ENCODE measurements at regions not wholly inside any gene's neighbourhood (a gene's known extent, or its start where the extent isn't known, plus 50 kb on each side); places are given as distances from the start of the nearest gene placed in this dataset.

DNA sequence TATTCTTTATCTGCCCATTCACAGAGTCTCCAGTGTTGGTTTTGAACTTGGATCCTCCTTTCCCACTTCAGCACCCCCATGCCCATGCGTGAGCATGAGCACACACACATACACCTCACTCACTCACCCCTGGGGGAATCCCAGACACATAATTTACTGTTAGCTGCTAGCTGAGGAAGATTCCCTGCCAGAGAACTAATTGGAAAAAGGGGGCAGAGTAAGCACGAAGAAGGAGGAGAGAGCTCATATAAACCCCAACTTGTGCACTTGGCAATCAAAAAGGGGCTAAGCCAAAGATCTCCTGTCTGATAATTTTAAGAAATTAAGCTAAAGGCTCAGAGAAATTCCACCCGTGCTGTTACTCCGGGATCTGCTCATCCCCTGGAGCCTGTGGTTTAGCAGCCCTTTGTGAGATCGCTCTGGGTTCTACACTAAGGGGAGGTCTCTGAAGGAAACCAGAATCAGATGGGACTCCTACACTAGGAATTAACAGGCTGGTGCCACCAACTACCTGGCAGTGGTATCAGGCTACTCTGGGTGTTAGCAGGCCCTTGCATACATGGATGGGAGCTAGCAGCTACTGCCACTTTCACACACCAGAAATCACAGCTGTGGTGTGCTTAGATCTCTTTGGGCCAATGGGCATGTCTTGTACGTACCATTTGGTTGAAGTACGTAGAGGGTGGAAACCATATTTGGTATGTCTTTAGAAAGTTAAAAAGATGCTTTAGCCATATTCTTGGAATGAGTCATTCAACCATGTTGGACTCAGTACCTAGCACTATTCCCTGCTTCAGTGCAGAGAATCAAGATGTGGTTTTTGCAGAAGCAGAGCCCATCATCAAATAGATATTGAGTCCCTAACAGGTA lies 95.6 kb upstream of the SLC14A2 start:
- TF ChIP-seq, protein P1, sequence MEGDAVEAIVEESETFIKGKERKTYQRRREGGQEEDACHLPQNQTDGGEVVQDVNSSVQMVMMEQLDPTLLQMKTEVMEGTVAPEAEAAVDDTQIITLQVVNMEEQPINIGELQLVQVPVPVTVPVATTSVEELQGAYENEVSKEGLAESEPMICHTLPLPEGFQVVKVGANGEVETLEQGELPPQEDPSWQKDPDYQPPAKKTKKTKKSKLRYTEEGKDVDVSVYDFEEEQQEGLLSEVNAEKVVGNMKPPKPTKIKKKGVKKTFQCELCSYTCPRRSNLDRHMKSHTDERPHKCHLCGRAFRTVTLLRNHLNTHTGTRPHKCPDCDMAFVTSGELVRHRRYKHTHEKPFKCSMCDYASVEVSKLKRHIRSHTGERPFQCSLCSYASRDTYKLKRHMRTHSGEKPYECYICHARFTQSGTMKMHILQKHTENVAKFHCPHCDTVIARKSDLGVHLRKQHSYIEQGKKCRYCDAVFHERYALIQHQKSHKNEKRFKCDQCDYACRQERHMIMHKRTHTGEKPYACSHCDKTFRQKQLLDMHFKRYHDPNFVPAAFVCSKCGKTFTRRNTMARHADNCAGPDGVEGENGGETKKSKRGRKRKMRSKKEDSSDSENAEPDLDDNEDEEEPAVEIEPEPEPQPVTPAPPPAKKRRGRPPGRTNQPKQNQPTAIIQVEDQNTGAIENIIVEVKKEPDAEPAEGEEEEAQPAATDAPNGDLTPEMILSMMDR (IDR thresholded peaks at IDR 0.05) = no peak
- TF ChIP-seq POLR2A (IDR thresholded peaks at IDR 0.05) = no peak
